PC-9 (cell line): ENCODE measurements at regions not wholly inside any gene's neighbourhood (a gene's known extent, or its start where the extent isn't known, plus 50 kb on each side); places are given as distances from the start of the nearest gene placed in this dataset.
"Not testable (repeated sequence)": the region's sequence is repeated elsewhere in the genome, so short reads cannot be mapped to it uniquely, and the experiment has no call there.

Experiments
- CTCF ChIP-seq: fragments of 200-600 bp; sonication (generic); conservative IDR thresholded peaks from 2 replicates; pipeline ENCODE4 v1.6.1; 2017; ENCODE audit warnings: mixed run types, antibody characterized with exemption, mild to moderate bottlenecking, moderate library complexity
- EZH2 ChIP-seq: fragments of 200-600 bp; sonication (generic); IDR thresholded peaks from 2 replicates; pipeline ENCODE4 v1.8.0; 2017; ENCODE audit warnings: antibody characterized with exemption, low read depth

- TF ChIP-seq CTCF, EZH2: not testable (repeated sequence)
Measured at GRCh38 chr16:29234536-29235275, 171.8 kb downstream of the NPIPB11 start.
